ENCODE measurements at regions not wholly inside any gene's neighbourhood (a gene's known extent, or its start where the extent isn't known, plus 50 kb on each side); places are given as distances from the start of the nearest gene placed in this dataset.

- TF ChIP-seq CTCF (IDR thresholded peaks at IDR 0.05) (no peak), POLR2AphosphoS5 (IDR thresholded peaks at IDR 0.05) (no peak), POLR2A (IDR thresholded peaks at IDR 0.05) (no peak)
These were observed 547.7 kb upstream of the ZEB2 start for GRCh38 chr2:145067549-145068030.

Data from sigmoid colon (tissue), 4 donors.